ENCODE measurements at regions not wholly inside any gene's neighbourhood (a gene's known extent, or its start where the extent isn't known, plus 50 kb on each side); places are given as distances from the start of the nearest gene placed in this dataset.

DNA sequence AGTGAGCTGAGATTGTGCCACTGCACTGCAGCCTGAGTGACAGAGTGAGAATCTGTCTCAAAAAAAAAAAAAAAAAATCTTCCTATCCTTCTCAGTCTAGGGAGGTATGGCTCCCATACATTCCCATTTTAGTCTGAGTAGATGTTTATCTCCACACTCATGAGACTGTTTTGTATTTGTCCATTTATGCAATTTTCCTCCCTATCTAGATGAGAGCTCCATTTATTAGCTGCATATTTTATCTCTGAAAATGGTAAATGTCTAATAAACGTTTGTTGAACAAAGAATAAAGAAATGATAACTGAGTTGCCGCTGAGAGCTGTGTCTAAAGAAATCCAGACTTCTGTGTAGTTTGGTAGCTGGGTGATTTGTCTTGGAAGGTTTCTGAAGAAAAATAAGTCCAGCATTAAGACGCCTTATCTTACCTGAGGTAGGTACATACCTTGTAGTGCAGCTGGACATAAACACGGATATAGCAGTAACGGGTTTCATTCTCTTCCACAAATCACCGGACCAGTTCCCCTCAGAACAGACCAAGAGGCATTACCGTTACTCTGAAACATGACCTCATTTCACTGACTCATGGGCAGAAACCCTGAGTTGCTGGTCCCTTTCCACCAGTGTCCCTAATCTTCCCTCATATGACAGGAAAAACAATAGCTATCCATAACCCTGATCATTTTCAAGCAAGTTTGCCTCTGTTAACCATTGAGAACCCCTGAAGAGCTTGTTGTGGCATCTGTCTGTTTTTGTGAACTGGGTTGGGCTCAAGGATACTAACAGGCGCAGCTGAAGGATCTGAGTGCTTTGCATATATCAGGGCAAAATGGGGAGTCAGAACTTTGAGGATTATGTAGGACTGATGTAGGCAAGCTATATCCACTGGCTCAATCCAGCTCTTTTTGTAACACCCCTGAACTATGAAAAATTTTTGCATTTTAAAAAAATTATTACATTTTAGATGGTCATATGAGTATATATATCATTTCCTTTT is 177.4 kb upstream of the XYLT1 start:
- DNase-seq (ENCODE audit: low spot score): no peak

DNA sequence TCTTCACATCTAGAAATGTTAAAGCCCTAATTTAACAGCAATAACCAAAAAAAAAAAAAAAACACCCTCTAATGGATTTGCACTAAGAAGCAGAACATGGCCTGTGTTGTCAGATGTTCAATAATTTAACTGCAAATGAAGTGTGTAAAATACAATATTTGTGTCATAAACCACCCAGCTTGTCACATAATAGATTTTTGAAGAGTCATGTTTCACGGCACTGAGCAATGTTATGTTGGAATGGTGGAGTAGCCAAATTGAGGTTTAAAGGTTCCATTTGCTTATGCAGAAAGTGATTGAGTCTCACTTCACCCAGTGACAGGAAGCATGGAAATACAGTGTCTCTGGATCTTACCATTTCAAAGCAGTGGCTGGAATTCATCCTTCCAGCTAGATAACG is 173.2 kb upstream of the XYLT1 start:
- DNase-seq (ENCODE audit: low spot score): no peak

DNA sequence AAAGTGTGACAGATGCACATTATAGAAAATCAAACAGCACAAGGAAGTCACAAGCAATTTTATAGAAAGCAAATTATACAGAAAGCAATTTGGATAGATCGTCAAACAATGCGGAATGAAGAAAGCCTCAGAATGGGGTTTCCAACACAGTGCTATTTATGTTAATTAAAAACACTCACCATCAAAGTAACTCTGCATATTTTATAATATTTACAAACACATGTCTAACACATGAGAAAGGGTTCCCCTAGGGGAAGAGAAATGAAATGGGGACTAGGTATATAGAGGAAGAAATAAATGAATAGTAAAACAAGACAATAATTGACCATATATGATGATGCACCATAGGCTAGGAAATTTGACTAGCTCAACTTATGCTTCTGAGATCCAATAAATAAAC is 171.2 kb upstream of the XYLT1 start:
- DNase-seq (ENCODE audit: low spot score): no peak

DNA sequence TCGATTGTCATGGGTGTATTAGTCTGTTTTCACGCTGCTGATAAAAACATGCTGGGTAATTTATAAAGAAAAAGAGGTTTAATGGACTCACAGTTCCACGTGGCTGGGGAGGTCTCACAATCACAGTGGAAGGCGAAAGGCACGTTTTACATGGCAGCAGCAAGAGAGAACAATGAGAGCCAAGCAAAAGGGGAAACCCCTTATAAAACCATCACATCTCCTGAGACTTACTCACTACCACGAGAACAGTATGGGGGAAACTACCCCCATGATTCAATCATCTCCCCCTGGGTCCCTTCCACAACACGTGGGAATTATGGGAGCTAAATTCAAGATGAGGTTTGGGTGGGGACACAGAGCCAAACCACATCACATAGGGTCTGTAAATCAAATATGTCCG is 167.4 kb upstream of the XYLT1 start:
- DNase-seq (ENCODE audit: low spot score): no peak

DNA sequence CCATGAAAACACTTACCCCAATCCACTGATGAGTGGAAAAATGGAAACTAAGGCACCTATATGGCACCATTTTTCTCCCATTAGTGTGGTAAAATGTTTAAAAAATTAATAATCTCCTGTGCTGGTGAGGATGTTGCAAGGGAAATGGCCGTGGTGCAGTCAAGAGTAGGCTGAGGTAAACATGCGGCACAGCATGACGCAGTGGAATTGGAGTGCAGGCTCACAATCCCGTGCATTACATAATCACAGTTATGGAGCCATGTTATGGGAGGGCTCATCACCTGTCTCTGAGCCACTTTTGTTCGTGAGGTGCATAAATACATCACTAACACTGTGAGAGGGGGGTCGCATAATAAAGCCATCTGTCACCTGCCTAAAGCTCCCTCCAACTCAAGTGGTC is 164.4 kb upstream of the XYLT1 start:
- DNase-seq (ENCODE audit: low spot score): no peak

DNA sequence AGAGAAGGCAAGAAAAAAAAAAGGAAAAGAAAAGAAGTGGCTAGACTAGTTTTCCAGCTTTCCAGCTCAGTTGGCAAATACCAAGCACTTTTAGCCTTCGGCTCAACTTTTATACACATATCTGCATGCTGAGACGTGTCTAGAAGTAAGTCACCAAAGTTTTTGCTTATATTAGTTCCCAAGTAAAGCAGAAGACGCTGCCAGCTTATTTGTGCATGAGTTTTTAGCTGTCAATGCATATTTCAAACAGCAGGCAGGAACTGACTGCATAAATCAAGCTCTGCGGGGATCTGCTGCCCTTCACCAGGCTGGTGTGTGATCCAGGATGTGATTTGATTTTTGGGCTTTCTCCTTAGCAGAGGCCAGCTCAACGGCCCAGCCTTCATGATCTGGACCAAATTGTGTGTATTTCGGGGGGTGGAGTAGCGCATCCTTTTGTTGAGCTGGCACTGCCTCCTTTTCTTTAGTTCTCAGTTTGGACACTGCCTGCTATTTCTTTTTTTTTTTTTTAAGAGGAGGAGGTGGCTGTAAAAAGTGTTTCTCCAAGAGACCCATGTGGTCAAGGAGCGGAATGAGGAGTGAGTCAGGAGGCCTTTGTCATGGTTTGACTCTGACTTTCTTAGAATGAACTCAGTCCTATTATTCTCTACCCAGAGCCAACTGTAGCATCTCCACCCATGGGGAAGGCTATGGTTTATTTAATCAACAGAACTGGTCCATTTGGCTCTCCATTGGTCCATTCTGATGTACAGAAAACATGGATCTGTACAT is 162.6 kb upstream of the XYLT1 start:
- DNase-seq (ENCODE audit: low spot score): no peak

DNA sequence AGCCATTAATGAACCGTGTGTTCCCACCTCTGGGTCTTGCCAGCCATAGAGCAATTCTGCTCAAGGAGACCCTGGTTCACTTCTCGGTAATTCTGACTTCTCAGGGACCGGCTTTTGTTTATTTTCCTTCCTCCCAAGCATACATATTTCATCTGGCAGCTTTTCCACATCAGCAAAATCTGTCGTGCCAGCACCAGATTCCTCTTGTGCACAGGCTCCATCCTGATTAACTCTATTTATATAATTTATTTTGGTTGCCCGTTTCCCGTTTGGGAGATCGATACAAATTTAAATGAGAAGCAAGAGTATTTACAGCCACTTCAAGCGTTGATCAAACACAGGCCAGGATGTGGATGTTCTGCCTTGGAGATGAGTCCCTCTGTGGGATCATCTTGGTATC is 161.9 kb upstream of the XYLT1 start:
- no peak for DNase-seq (ENCODE audit: low spot score)

DNA sequence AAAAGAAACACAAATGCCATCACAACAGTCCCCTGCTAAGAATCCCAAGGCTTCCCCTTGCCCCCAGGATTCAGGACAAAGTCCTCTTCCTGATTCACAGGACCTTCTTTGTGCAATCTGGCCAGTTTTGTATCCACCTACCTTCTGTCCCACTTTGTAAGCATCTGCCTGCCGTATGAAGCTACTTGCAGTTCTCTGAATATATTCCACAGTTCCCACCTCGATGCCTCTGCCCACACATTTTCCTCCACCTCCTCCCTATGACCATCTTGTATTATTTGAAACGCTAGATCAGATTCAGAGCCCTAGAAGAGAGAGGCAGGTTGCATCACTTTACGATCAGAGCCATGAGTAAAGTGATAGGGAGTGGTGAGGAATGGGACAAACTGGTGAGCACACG is 159.2 kb upstream of the XYLT1 start:
- no peak for DNase-seq (ENCODE audit: low spot score)

DNA sequence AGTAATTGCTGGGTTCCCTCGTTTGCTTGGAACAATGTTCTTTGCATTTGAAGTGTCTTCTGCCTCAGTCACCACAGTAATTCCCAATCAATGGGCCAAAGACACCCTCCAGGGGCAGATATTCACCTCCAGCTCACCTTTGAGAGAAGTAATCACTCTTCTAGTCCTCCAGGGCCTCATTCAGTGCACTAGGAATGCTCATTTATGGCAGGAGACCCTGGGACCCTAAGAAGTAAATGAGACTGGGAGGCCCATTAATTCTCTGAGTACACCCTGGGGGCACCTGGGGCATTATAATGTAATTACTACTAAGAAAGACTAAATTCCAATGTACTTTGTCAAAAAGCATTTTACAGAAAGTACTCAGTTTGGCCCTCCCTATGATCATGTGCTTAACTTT is 158.2 kb upstream of the XYLT1 start:
- DNase-seq (ENCODE audit: low spot score): no peak

DNA sequence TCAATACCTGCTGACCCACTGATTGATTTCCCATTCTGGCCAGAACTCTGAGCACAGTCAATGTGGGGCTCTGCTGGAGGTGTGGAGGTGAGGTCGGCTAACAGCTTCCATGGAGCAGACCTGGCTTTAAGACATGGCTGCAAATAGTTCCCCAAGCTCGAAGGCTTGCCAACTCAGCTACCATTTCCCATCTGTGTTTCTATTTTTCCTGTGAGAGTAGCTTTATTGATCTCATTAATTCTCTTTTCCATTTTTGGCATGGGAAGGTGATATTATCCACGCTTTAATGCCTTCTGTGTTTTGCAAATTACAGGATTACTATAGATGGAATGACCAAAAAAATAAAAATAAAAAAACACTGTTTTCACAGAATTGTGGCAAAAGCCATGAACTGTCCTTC is 151.6 kb upstream of the XYLT1 start:
- no peak for DNase-seq (ENCODE audit: low spot score)

DNA sequence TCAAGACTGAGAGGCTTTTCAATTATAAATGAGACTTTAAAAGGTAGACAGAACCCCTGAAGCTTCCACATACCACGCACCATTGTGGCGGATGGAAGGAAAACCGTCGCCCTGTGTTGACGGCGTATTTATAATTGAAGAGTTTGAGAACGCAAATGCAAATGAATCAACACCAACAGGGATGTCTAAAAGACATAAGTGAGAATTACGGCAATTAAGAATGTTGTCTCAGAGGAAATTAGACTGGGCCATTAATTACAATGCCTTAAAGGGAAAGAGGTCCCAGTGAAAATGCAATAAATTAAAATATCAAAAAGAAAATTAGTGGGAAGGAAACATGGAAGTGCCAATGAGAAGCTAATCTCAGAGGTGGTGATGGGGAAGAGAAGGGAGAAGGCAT is 148.5 kb upstream of the XYLT1 start:
- no peak for DNase-seq (ENCODE audit: low spot score)

DNA sequence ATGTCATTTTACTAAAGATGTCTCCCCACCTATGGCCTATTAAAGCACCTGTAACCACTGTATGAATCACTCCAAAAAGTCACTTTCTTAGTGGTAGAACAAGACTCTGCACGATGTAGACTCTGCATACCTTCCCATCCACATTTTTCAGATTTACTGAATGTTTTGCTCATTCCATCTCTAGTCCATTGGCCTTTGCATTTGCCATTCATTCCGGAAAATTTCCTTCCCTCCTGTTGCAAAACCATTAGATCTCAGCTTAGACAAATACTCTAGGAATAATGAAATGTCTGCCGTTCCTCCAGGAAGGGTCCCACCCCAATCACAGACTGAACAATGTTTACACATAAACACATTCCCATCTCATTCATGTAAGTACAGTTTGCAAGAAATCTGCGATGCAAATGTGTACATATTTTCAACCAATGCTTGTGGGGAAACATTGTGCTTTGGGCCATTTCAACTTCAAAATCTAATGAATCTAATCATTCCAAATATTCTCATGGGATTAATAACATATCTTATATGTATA is 146.3 kb upstream of the XYLT1 start:
- DNase-seq (ENCODE audit: low spot score): no peak

DNA sequence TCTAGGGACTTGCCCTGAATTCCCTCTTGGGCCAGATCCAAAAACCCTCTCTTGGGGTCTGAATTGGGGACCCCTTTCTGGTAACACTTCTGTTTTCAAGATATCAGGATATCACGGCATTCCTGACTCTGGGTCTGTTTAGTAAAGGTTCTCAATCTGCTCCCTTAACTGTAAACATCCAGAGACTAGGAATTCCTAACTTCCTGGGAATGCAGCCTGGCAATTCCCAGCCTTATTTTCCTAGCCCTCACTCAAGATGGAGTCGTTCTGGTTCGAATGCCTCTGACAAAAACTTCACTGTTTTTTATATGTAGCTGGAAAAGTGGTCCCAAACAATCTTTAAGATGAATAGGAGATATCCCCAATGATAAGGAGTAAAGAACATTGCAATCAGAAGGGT is 141.6 kb upstream of the XYLT1 start:
- no peak for DNase-seq (ENCODE audit: low spot score)

DNA sequence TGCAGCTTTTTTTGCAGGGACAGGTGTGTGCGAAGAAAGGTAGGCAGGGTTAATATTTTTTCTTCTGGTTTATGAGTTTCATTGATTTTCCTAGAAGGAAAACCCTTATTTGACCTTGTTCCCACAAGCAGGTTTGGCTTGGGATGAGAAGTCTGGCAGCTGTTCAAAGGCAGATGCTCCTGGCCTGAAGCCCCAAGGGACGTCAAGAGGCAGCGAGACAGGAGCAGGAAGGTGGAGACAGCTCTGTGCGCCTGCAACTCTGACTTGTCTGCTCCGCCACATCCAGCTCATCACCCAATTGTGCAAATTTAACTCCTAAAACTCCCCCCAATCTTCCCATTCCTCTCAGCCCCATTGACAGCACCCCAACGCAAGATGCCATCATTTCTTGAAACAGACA is 136.8 kb upstream of the XYLT1 start:
- DNase-seq (ENCODE audit: low spot score): no peak

DNA sequence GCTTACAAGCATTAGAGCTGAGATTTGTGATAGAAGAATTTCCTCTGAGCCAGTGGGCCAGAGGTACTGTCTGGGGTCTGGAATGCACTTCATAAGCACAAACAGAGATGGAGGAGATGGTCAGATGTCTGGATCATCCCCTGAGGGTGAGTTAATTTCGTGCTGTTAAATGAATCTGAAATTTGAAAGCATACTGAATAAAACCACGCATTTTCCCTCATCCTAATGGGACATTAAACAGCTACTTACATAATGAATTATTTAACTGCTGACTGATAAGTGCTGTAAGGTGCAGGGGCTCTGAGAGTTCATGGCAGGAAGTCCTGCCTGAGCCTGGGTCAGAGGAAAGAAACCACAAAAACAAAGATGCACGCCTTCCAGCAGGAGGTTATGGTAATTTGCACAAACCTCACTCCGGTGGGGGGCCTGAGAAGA is 136.3 kb upstream of the XYLT1 start:
- no peak for DNase-seq (ENCODE audit: low spot score)

DNA sequence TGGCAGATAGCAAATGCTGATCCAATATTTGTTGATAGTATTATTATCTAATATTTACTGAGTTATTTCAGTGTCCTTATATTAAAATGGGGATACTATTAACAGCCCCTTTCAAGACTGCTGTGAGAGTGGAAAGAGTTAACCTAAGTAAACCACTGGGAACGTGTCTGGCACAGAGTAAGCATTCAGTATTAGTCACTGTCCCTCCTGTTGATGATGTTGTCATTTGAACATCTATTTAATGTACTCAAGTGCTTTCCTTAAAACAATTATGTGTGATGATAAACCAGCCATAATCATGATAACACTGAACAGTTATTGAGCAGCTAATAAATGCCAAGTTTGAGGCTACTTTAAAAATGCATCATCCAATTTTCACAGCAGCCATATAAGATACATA is 135.7 kb upstream of the XYLT1 start:
- no peak for DNase-seq (ENCODE audit: low spot score)

DNA sequence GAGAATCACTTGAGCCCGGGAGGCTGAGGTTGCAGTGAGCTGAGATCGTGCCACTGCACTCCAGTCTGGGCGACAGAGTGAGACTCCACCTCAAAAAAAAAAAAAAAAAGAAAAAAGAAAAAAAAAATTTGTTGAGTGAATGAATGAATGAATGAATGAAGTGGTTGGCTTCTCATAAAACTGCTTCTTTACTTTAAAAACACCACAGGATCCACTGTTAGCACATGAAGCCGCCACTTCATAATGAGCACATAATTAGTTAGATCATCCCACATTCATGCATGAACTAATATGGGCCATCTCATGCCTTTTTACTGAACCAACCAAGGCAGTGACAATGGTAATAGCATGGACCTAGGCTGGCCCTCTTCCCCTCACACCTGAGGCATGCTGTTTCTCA is 135.0 kb upstream of the XYLT1 start:
- no peak for DNase-seq (ENCODE audit: low spot score)

DNA sequence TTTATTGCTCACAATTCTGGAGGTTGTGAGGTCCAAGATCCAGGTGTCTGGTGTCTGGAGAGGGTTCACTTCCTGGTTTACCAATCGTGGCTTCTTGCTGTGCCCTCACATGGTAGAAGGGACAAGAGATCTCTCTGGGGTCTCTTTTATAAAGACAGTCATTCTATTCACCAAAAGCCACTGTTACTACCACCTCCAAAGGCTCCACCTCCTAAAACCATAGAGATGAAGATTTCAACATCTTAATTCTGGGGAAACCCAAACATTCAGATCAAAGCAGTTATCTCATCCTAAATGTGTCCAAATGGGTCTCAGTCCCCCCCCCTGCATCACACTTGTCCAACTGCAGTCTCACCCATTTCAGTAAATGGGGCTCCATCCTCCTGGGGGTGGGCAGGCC is 132.9 kb upstream of the XYLT1 start:
- no peak for DNase-seq (ENCODE audit: low spot score)

DNA sequence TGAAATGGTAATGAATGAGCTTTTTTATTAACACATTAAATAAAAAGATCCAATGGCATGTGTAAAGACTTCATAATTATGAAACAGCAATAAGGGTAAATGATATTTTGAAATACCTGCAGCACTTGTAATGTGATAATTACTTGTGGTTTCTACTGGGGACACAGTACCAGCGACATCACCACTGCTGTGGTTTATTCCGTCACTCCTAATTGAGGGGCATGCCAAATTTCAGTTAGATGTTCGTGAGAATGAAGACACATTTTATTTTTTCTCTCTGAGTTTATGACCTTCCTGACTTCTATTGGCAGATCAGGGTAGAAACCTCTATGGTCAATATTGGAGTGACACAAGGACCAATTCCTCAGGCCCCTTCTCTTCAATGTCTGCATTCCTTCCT is 131.9 kb upstream of the XYLT1 start:
- DNase-seq (ENCODE audit: low spot score): no peak

DNA sequence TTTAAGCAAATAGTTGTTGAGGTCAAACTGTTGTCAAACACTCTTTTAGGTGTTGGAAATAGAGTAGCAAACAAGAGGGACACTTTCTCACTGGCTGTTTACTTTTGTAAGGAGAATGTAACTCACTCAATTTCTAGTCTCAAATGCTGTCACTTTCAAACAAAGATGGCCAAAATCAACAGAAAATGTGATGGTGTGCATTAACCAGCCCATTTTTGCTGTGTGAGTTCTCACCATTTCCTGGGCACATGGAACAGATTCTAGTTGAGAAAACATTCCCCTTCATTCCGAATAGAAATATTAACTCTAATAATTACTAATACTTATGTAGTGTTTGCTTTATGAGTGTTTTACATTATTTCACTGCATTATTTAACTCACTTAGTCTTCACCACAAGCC is 128.2 kb upstream of the XYLT1 start:
- DNase-seq (ENCODE audit: low spot score): no peak

DNA sequence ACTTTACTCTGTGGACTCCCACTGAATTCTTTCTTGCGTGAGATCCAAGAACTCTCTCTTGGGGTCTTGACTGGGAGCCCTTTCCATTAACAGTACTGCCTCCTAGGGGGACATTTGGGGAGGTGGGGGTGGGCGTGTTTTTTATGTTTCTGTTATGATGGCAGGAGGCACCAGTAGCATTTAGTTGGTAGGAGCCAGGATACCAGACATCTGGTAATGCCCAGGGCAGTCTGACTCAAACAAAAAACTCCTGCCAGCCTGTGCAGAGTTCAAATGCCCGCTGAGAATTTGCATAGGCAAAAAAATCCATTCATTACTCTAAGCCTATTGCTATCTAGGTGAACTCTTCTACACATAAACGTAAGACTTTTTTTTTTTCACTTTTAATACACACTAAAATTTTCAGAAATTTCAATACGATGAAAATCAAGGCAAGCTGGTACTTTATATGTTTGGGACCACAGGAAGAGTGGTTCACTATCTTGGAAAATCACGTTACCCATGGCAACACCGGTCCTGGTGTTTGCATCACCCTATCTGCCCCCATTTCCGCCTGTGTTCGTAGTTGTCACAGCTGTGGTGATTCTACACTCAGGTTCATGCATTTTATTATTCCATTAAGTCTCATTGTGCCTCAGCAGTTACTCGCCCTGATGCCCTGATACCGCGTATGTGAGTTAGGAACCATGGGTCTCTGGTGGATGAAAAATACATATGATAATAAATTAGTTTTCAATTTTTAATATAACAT is 121.1 kb upstream of the XYLT1 start:
- DNase-seq (ENCODE audit: low spot score): no peak
